Left lung (tissue), 4 donors: ENCODE measurements at regions not wholly inside any gene's neighbourhood (a gene's known extent, or its start where the extent isn't known, plus 50 kb on each side); places are given as distances from the start of the nearest gene placed in this dataset.

ENCODE experiments used
- ATAC-seq: fragments of 200-7000 bp; cut with Tn5 transposase; one replicate; pipeline ENCODE4 v1.9.1; 2020; ENCODE audit warnings: moderate library complexity
- DNase-seq, 4 donors: peaks; one replicate each; pipeline ENCODE4 v3.0.0-alpha.2; 2013 to 2020
- H3K27ac ChIP-seq, 2 donors: fragments of 200-600 bp; sonication (generic) in 1 of 2; one replicate each; pipeline versions ENCODE4 v1.5.0 to v1.8.0; 2020 to 2021
- H3K27me3 ChIP-seq, 2 donors: fragments of 200-600 bp; sonication (generic) in 1 of 2; one replicate each; pipeline versions ENCODE4 v1.5.0 to v1.8.0; 2020 to 2021
- H3K36me3 ChIP-seq, 2 donors: fragments of 200-600 bp; sonication (generic) in 1 of 2; one replicate each; pipeline versions ENCODE4 v1.5.0 to v1.8.0; 2020 to 2021
- H3K4me1 ChIP-seq, 2 donors: fragments of 200-600 bp; one replicate each; pipeline ENCODE4 v1.8.0; 2021
- H3K4me3 ChIP-seq, 2 donors: fragments of 200-600 bp; sonication (generic) in 1 of 2; one replicate each; pipeline versions ENCODE4 v1.5.0 to v1.8.0; 2020 to 2021; ENCODE audit warnings: mild to moderate bottlenecking in 1 of 2
- H3K9me3 ChIP-seq, 2 donors: fragments of 200-600 bp; sonication (generic) in 1 of 2; one replicate each; pipeline versions ENCODE4 v1.5.0 to v1.8.0; 2020 to 2021
- CTCF ChIP-seq, 2 donors: fragments of 200-600 bp; sonication (generic) in 1 of 2; IDR thresholded peaks; one replicate each; pipeline versions ENCODE4 v1.5.0 to v1.8.0; 2021; ENCODE audit warnings: antibody characterized with exemption in 2 of 2
- intact Hi-C, 2 donors: fragments of 100-400 bp; cut with DNase I; formaldehyde crosslinking; loops; one replicate each; pipeline versions ENCODE4 v1.11.2 to v1.14.2; 2022
- donor health status: DM: no; HTN: yes; CAD: no.
- donor health status: DM: no; HTN: no; CAD: no.

GRCh38 chr20:39246436-39246835, 284.3 kb downstream of the DHX35 start:
- peaks cover 0 to 5% of the 10 kb centered on the region in 2 donors for H3K9me3 ChIP-seq

GRCh38 chr20:39245685-39246311, 283.7 kb downstream of the DHX35 start:
- Histone ChIP-seq H3K4me3 (no peak overlapping the region), H3K27me3 (no peaks in the 10 kb centered on the region), H3K27ac (no peak overlapping the region), H3K36me3 (no peaks in the 10 kb centered on the region), H3K9me3 (peaks cover 0 to 5% of the 10 kb centered on the region in 2 donors), H3K4me1 (no peaks in the 10 kb centered on the region)
- ATAC-seq (no peak), DNase-seq (no peak)
- no peak for TF ChIP-seq CTCF (IDR thresholded peaks at IDR 0.05)
- intact Hi-C loops, result no loop called here

More at GRCh38 chr20:39246436-39246835, 284.3 kb downstream of the DHX35 start:
- DNase-seq (no peak), ATAC-seq (no peak)
- Histone ChIP-seq H3K4me1 (no peaks in the 10 kb centered on the region), H3K4me3 (no peak overlapping the region), H3K27ac (no peak overlapping the region), H3K36me3 (no peaks in the 10 kb centered on the region), H3K27me3 (no peaks in the 10 kb centered on the region)
- no peak for TF ChIP-seq CTCF (IDR thresholded peaks at IDR 0.05)
- intact Hi-C loops, result no loop called here

- no peak overlapping the region for H3K4me3 ChIP-seq
- H3K27ac ChIP-seq, result no peak overlapping the region
- intact Hi-C loops, result no loop called here
- no peaks in the 10 kb centered on the region for H3K4me1 ChIP-seq
- TF ChIP-seq CTCF (IDR thresholded peaks at IDR 0.05), result no peak
- H3K27me3 ChIP-seq, result no peaks in the 10 kb centered on the region
- H3K9me3 ChIP-seq, result peaks cover 0 to 5% of the 10 kb centered on the region in 2 donors
- DNase-seq, result no peak
- H3K36me3 ChIP-seq, result no peaks in the 10 kb centered on the region
- ATAC-seq, result no peak
Observed at GRCh38 chr20:39243962-39244361, 281.8 kb downstream of the DHX35 start.

GRCh38 chr20:39242614-39243013, 280.5 kb downstream of the DHX35 start:
- Histone ChIP-seq H3K4me1 (no peaks in the 10 kb centered on the region), H3K4me3 (no peak overlapping the region), H3K27me3 (no peaks in the 10 kb centered on the region), H3K27ac (no peak overlapping the region), H3K36me3 (no peaks in the 10 kb centered on the region), H3K9me3 (peaks cover 0 to 5% of the 10 kb centered on the region in 2 donors)
- no peak for ATAC-seq
- no peak for TF ChIP-seq CTCF (IDR thresholded peaks at IDR 0.05)
- intact Hi-C loops, result no loop called here
- no peak for DNase-seq

- intact Hi-C loops, result no loop called here
- no peaks in the 10 kb centered on the region for H3K4me1 ChIP-seq
- H3K27me3 ChIP-seq, result no peaks in the 10 kb centered on the region
- H3K9me3 ChIP-seq, result no peaks in the 10 kb centered on the region
- DNase-seq, result no peak
- no peak overlapping the region for H3K4me3 ChIP-seq
- ATAC-seq, result no peak
- H3K36me3 ChIP-seq, result no peaks in the 10 kb centered on the region
- TF ChIP-seq CTCF (IDR thresholded peaks at IDR 0.05), result no peak
- H3K27ac ChIP-seq, result no peak overlapping the region
Observed at GRCh38 chr20:39234520-39235095, 272.5 kb downstream of the DHX35 start.
